Esophagus squamous epithelium (tissue), 4 donors: ENCODE measurements at regions not wholly inside any gene's neighbourhood (a gene's known extent, or its start where the extent isn't known, plus 50 kb on each side); places are given as distances from the start of the nearest gene placed in this dataset.

Experiments
- CTCF ChIP-seq, 6 experiments: fragments of 450-650 bp in 4 of 6; fragments of 200-600 bp in 2 of 6; sonication (generic) in 2 of 6; IDR thresholded peaks; one replicate each; pipeline ENCODE4 v1.5.1; 2016 to 2019; ENCODE audit warnings: antibody characterized with exemption in 6 of 6, mild to moderate bottlenecking in 4 of 6, moderate library complexity in 4 of 6
- POLR2A ChIP-seq, 4 donors: fragments of 450-650 bp; IDR thresholded peaks; one replicate each; pipeline ENCODE4 v1.6.1; 2017; ENCODE audit warnings: antibody characterized with exemption in 4 of 4, mild to moderate bottlenecking in 4 of 4, moderate library complexity in 3 of 4

DNA sequence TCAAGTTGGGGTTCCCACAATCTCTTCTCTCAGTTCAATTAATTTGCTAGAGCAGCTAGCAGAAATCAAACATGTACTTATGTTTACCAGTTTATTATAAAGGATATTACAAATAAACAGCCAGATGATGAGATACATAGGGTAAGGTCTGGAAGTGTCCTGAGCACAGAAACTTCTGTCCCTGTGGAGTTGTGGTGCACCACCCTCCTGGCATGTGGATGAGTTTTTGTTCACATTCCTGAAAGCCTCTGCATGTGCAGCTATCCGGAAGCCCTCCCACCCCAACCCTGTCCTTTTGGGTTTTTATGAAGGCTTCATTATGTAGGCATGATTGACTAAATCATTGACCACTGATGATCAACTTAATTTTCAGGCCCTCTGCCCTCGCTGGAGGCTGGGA lies 791.2 kb upstream of the ZNF608 start:
- TF ChIP-seq CTCF (IDR thresholded peaks at IDR 0.05) (no peak), POLR2A (IDR thresholded peaks at IDR 0.05) (no peak)
